ENCODE measurements at regions not wholly inside any gene's neighbourhood (a gene's known extent, or its start where the extent isn't known, plus 50 kb on each side); places are given as distances from the start of the nearest gene placed in this dataset.

- no peak for TF ChIP-seq CTCF (IDR thresholded peaks at IDR 0.05)
- TF ChIP-seq POLR2A (IDR thresholded peaks at IDR 0.05) = no peak
- TF ChIP-seq EP300 (IDR thresholded peaks at IDR 0.05) = no peak
- TF ChIP-seq POLR2AphosphoS5 (IDR thresholded peaks at IDR 0.05) = no peak
Observed at GRCh38 chr18:28984731-28985130, 807.8 kb upstream of the CDH2 start.
